Activated naive CD4-positive, alpha-beta T cell treated with Interleukin-2 at 50 U/mL for 16 hours (primary cell): ENCODE measurements at regions not wholly inside any gene's neighbourhood (a gene's known extent, or its start where the extent isn't known, plus 50 kb on each side); places are given as distances from the start of the nearest gene placed in this dataset.
"Not testable (repeated sequence)": the region's sequence is repeated elsewhere in the genome, so short reads cannot be mapped to it uniquely, and the experiment has no call there.

Experiments used
- DNase-seq: peaks from one replicate; pipeline ENCODE4 v3.0.0-alpha.2; 2020

GRCh38 chr3:177885063-177885462, 651.2 kb upstream of the KCNMB2 start:
- DNase-seq = no peak

- DNase-seq = no peak
Measured at GRCh38 chr3:177886501-177886900, 649.7 kb upstream of the KCNMB2 start.

- no peak for DNase-seq
Measured at GRCh38 chr3:177887475-177887874, 648.8 kb upstream of the KCNMB2 start.

GRCh38 chr3:177889161-177889560, 647.1 kb upstream of the KCNMB2 start:
- no peak for DNase-seq

GRCh38 chr3:177889652-177890358, 646.4 kb upstream of the KCNMB2 start:
- no peak for DNase-seq

- DNase-seq = no peak
Measured at GRCh38 chr3:177890359-177890683, 645.9 kb upstream of the KCNMB2 start.

GRCh38 chr3:177891569-177891968, 644.7 kb upstream of the KCNMB2 start:
- DNase-seq = not testable (repeated sequence)

GRCh38 chr3:177893331-177893730, 642.9 kb upstream of the KCNMB2 start:
- DNase-seq = no peak

GRCh38 chr3:177894081-177894728, 642.0 kb upstream of the KCNMB2 start:
- no peak for DNase-seq

- no peak for DNase-seq
Measured at GRCh38 chr3:177898185-177898584, 638.1 kb upstream of the KCNMB2 start.

GRCh38 chr3:177899275-177900067, 636.8 kb upstream of the KCNMB2 start:
- no peak for DNase-seq

GRCh38 chr3:177902876-177903275, 633.4 kb upstream of the KCNMB2 start:
- no peak for DNase-seq

GRCh38 chr3:177904621-177905020, 631.6 kb upstream of the KCNMB2 start:
- DNase-seq = no peak

GRCh38 chr3:177905173-177906125, 630.8 kb upstream of the KCNMB2 start:
- DNase-seq = no peak

- DNase-seq = no peak
Measured at GRCh38 chr3:177906126-177906511, 630.1 kb upstream of the KCNMB2 start.

GRCh38 chr3:177906578-177907229, 629.5 kb upstream of the KCNMB2 start:
- no peak for DNase-seq

- DNase-seq = not testable (repeated sequence)
Measured at GRCh38 chr3:177909530-177909929, 626.7 kb upstream of the KCNMB2 start.

GRCh38 chr3:177914224-177914623, 622.0 kb upstream of the KCNMB2 start:
- no peak for DNase-seq

GRCh38 chr3:177916461-177916860, 619.8 kb upstream of the KCNMB2 start:
- no peak for DNase-seq

GRCh38 chr3:177917234-177917861, 618.9 kb upstream of the KCNMB2 start:
- no peak for DNase-seq

GRCh38 chr3:177921153-177921552, 615.1 kb upstream of the KCNMB2 start:
- DNase-seq = no peak

- no peak for DNase-seq
Measured at GRCh38 chr3:177924261-177924660, 612.0 kb upstream of the KCNMB2 start.
